Right lobe of liver (tissue), 6 donors: ENCODE measurements at regions not wholly inside any gene's neighbourhood (a gene's known extent, or its start where the extent isn't known, plus 50 kb on each side); places are given as distances from the start of the nearest gene placed in this dataset.
"Not testable (repeated sequence)": the region's sequence is repeated elsewhere in the genome, so short reads cannot be mapped to it uniquely, and the experiment has no call there.

Experiments
- ATAC-seq, 4 donors: fragments of 200-7000 bp; cut with Tn5 transposase; one replicate each; pipeline ENCODE4 v1.9.1; 2020; ENCODE audit warnings: mild to moderate bottlenecking in 4 of 4, moderate library complexity in 4 of 4
- DNase-seq, 3 donors: peaks; one replicate each; pipeline ENCODE4 v3.0.0-alpha.2; 2020
- H3K27ac ChIP-seq, 3 donors: fragments of 200-600 bp; one replicate each; pipeline ENCODE4 v1.8.0; 2022
- H3K27me3 ChIP-seq, 2 donors: fragments of 200-600 bp; one replicate each; pipeline ENCODE4 v1.8.0; 2022
- H3K36me3 ChIP-seq, 4 donors: fragments of 200-600 bp; sonication (generic) in 1 of 4; one replicate each; pipeline versions ENCODE4 v1.5.1 to v1.8.0; 2017 to 2022; ENCODE audit warnings: control low read depth in 1 of 4
- H3K4me1 ChIP-seq, 4 donors: fragments of 200-600 bp; sonication (generic) in 1 of 4; one replicate each; pipeline versions ENCODE4 v1.5.1 to v1.8.0; 2017 to 2022; ENCODE audit warnings: control low read depth in 1 of 4
- H3K4me3 ChIP-seq, 3 donors: fragments of 200-600 bp; one replicate each; pipeline ENCODE4 v1.8.0; 2022
- H3K9me3 ChIP-seq, 4 donors: fragments of 200-600 bp; sonication (generic) in 1 of 4; one replicate each; pipeline versions ENCODE4 v1.5.1 to v1.8.0; 2017 to 2022; ENCODE audit warnings: control low read depth in 1 of 4
- POLR2A ChIP-seq: fragments of 450-650 bp; IDR thresholded peaks from one replicate; pipeline ENCODE4 v1.6.1; 2017; ENCODE audit warnings: antibody characterized with exemption, mild to moderate bottlenecking
- WGBS: methylation state at CpG from one replicate; pipeline ENCODE4 v1.1.6; 2018; ENCODE audit warnings: low coverage, low lambda C conversion rate; ENCODE audit not compliant: insufficient coverage; ENCODE audit errors: missing lambda C conversion rate; 5-methylcytosine and 5-hydroxymethylcytosine counted together
- intact Hi-C, 2 donors: fragments of 100-400 bp; cut with DNase I; formaldehyde crosslinking; loops; one replicate each; pipeline versions ENCODE4 v1.11.2 to v1.14.1; 2022
- TF ChIP-seq, protein P1 (sequence below), 4 donors: fragments of 200-600 bp in 3 of 4; fragments of 450-650 bp in 1 of 4; IDR thresholded peaks; one replicate each; pipeline versions ENCODE4 v1.5.1 to v1.8.0; 2016 to 2022; ENCODE audit warnings: antibody characterized with exemption in 4 of 4, mild to moderate bottlenecking in 2 of 4
- donor health status: DM: no; HTN: yes; CAD: no.
- donor health status: DM: no; HTN: no; CAD: no.
- donor health status: DM: no; HTN: no; CAD: no.
- donor health status: DM: no; HTN: yes; CAD: no.
- donor health status: DM: no; HTN: yes; CAD: no.

DNA sequence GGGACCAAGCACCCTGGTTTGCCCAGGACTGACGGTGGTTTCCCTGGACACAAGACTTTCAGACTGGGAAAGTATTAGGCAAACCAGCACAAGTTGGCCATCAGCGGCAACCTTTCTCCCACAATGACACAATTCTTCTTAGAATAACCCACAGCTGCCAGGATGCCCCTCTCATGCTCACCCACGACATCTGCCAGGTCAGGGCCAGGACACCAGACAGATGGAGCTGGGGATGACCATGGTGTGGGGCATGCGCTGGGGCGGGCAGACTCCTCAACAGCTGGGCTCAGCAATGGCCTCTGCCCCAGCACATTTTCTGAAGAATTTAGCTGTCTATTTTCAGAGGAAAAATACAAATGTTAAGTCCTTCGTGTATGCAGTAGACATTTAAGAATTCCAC is 226.4 kb downstream of the FNDC1 start:
- Histone ChIP-seq H3K36me3 (no peaks in the 10 kb centered on the region), H3K27me3 (no peaks in the 10 kb centered on the region), H3K9me3 (no peaks in the 10 kb centered on the region), H3K4me3 (no peak overlapping the region), H3K27ac (no peak overlapping the region), H3K4me1 (no peaks in the 10 kb centered on the region)
- TF ChIP-seq, protein P1, sequence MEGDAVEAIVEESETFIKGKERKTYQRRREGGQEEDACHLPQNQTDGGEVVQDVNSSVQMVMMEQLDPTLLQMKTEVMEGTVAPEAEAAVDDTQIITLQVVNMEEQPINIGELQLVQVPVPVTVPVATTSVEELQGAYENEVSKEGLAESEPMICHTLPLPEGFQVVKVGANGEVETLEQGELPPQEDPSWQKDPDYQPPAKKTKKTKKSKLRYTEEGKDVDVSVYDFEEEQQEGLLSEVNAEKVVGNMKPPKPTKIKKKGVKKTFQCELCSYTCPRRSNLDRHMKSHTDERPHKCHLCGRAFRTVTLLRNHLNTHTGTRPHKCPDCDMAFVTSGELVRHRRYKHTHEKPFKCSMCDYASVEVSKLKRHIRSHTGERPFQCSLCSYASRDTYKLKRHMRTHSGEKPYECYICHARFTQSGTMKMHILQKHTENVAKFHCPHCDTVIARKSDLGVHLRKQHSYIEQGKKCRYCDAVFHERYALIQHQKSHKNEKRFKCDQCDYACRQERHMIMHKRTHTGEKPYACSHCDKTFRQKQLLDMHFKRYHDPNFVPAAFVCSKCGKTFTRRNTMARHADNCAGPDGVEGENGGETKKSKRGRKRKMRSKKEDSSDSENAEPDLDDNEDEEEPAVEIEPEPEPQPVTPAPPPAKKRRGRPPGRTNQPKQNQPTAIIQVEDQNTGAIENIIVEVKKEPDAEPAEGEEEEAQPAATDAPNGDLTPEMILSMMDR (IDR thresholded peaks at IDR 0.05) = no peak
- TF ChIP-seq POLR2A = no peak
- ATAC-seq = no peak
- intact Hi-C loops = no loop called here
- no peak for DNase-seq
- 60% methylated on average over 2 of the region's 6 CpGs for WGBS

DNA sequence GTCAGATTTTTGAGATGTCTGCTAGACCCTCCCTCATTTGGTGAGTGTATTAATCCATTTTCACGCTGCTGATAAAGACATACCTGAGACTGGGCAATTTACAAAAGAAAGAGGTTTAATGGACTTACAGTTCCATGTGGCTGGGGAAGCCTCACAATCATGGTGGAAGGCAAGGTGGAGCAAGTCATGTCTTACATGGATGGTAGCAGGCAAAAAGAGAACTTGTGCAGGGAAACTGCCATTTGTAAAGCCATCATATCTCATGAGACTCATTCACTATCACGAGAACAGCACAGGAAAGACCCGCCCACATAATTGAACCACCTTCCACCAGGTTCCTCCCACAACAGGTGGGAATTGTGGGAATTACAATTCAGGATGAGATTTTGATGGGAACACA is 223.5 kb downstream of the FNDC1 start:
- WGBS = 61% methylated on average over 3 of the region's 3 CpGs
- H3K9me3 ChIP-seq, ATAC-seq, intact Hi-C loops, DNase-seq, H3K27me3 ChIP-seq, H3K27ac ChIP-seq, H3K4me3 ChIP-seq, H3K4me1 ChIP-seq, H3K36me3 ChIP-seq: not testable (repeated sequence)

DNA sequence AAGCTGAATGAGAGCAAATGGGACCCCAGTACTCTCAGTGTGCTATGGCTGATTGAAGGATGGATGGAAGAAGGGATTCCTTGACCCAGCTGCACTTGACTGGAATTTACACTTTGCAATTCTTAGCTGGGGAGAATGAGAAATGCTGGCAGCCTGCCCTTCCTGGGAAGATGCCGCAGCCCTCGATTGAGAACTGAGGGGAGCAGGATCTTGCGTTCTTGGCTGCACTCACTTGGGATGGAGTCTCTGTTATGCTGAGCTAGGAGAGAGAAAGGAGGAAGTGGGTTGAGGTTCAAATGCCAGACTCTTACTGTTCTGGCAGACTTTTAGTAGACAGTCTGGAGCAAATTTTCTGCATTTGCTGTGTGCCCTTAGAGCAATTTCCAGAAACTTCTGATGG is 221.2 kb downstream of the FNDC1 start:
- no peak for ATAC-seq
- no peak overlapping the region for H3K4me3 ChIP-seq

DNA sequence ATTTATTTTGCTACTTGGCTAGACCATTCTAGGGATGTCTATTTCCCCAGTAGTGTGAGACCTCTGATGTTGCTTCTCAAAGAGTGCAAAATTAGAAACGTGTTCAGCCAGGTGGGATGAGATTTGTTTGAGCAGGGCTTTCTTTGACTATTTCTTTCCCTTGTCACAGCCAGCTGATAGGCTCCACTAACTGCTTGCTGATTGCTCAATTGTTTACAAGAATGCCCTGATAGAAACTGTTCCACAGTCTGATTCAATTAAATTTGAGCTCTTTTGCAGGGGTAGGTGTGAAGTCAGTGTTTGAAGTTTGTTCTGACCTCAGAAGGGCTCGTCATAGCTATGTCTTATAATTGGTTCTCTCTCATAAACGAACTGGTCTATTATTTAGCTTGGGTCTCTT is 220.5 kb downstream of the FNDC1 start:
- no peak for TF ChIP-seq POLR2A
- TF ChIP-seq, protein P1 (IDR thresholded peaks at IDR 0.05) = no peak
- Histone ChIP-seq H3K4me1 (peaks cover 0 to 9% (median 0%) of the 10 kb centered on the region in 4 donors), H3K27me3 (no peaks in the 10 kb centered on the region), H3K36me3 (no peaks in the 10 kb centered on the region), H3K4me3 (no peak overlapping the region), H3K9me3 (no peaks in the 10 kb centered on the region), H3K27ac (no peak overlapping the region)
- ATAC-seq = peak in 3 of 4 donors; percentile 68 to 74 (median 72)
- WGBS = 21% methylated on average over 3 of the region's 3 CpGs
- no peak for DNase-seq
- intact Hi-C loops = no loop called here

More for the DNA sequence above, 221.2 kb downstream of the FNDC1 start:
- Histone ChIP-seq H3K9me3 (no peaks in the 10 kb centered on the region), H3K27ac (no peak overlapping the region), H3K27me3 (no peaks in the 10 kb centered on the region), H3K4me1 (peaks cover 0 to 9% (median 0%) of the 10 kb centered on the region in 4 donors), H3K36me3 (no peaks in the 10 kb centered on the region)
- intact Hi-C loops = no loop called here
- no peak for TF ChIP-seq POLR2A
- TF ChIP-seq, protein P1 (IDR thresholded peaks at IDR 0.05) = no peak
- DNase-seq = no peak
- 65% methylated on average over 2 of the region's 3 CpGs for WGBS

DNA sequence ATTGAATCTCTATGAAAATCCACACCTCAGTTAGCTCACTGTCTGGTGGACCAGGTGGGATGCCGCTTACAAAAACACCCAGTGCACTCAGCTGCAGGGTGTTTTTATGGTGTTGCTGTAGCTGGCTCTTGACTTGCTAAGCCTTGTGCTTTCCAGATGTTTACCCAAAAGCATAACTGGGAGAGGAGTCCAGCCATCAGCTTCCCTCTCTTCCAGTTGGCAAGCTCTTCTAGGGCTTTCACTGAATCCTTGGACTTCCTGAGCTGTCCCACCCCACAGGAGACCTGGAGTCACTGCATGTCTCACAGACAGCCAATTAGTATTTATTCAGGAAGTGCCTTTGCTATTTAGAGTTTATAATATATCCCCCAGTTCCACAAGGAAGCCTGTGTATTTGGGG is 210.9 kb downstream of the FNDC1 start:
- TF ChIP-seq, protein P1 (IDR thresholded peaks at IDR 0.05) = no peak
- no peak for TF ChIP-seq POLR2A
- no peaks in the 10 kb centered on the region for H3K36me3 ChIP-seq
- H3K4me1 ChIP-seq = no peaks in the 10 kb centered on the region
- ATAC-seq (no peak), DNase-seq (no peak)
- WGBS = 67% methylated on average over 1 of the region's 1 CpG
- no peaks in the 10 kb centered on the region for H3K27me3 ChIP-seq
- no peaks in the 10 kb centered on the region for H3K9me3 ChIP-seq
- intact Hi-C loops = no loop called here
- no peak overlapping the region for H3K27ac ChIP-seq
- no peak overlapping the region for H3K4me3 ChIP-seq
